Pancreas (tissue), 10 donors: ENCODE measurements at regions not wholly inside any gene's neighbourhood (a gene's known extent, or its start where the extent isn't known, plus 50 kb on each side); places are given as distances from the start of the nearest gene placed in this dataset.
A peak's percentile ranks its signal among the peaks of the same experiment; 100 is the strongest.

Source experiments
- ATAC-seq, 4 donors: fragments of 200-7000 bp; cut with Tn5 transposase; one replicate each; pipeline versions ENCODE4 v1.8.0 to v1.9.1; 2020; ENCODE audit warnings: mild to moderate bottlenecking in 4 of 4, moderate library complexity in 4 of 4
- DNase-seq, 6 donors: peaks; one replicate each; pipeline ENCODE4 v3.0.0-alpha.2; 2020
- FAIRE-seq: peaks from 2 replicates; lab custom pipeline; 2012; peaks lifted over from hg19 to GRCh38; lab: Jason Lieb, UNC
- H3K27ac ChIP-seq, 4 donors: fragments of 200-600 bp; sonication (generic); 1 replicate in 3 of 4; 2 replicates in 1 of 4; pipeline versions ENCODE4 v1.5.0 to v1.8.0; 2020
- H3K27me3 ChIP-seq, 4 donors: fragments of 200-600 bp; one replicate each; pipeline ENCODE4 v1.8.0; 2021
- H3K36me3 ChIP-seq, 3 donors: fragments of 200-600 bp; sonication (generic) in 1 of 3; one replicate each; pipeline versions ENCODE4 v1.5.0 to v1.8.0; 2020 to 2021
- H3K4me1 ChIP-seq, 3 donors: fragments of 200-600 bp; one replicate each; pipeline ENCODE4 v1.8.0; 2021
- H3K4me3 ChIP-seq, 4 donors: fragments of 200-600 bp; sonication (generic) in 2 of 4; one replicate each; pipeline versions ENCODE4 v1.5.0 to v1.8.0; 2020 to 2021
- H3K9me3 ChIP-seq, 4 donors: fragments of 200-600 bp; one replicate each; pipeline ENCODE4 v1.8.0; 2021
- CTCF ChIP-seq, 4 donors: fragments of 200-600 bp; sonication (generic) in 3 of 4; IDR thresholded peaks; one replicate each; pipeline versions ENCODE4 v1.5.0 to v1.8.0; 2021; ENCODE audit warnings: antibody characterized with exemption in 4 of 4
- WGBS, 2 donors: extraction: QIAGEN DNeasy Blood & Tissue Kit; methylation state at CpG; one replicate each; pipeline ENCODE4 v1.1.7; 2013; 5-methylcytosine and 5-hydroxymethylcytosine counted together
- intact Hi-C, 3 donors: fragments of 100-400 bp; cut with DNase I; formaldehyde crosslinking; loops; one replicate each; pipeline versions ENCODE4 v1.11.1 to v1.14.2; 2022
- donor health status: healthy with polysubstance abuse.
- donor health status: DM: no; HTN: no; CAD: no; lungs with moderate emphysema.
- donor health status: DM: no; HTN: no; CAD: no.
- donor health status: control.
- donor health status: control.
- donor health status: Bipolar disorder and iron deficiency.
- donor health status: DM: yes; HTN: yes; CAD: no.
- donor health status: DM: no; HTN: no; CAD: no.
- donor health status: DM: no; HTN: no; CAD: no.
- donor health status: DM: yes; HTN: yes; CAD: no.

- no peaks in the 10 kb centered on the region for H3K27me3 ChIP-seq
- ATAC-seq: peak in 3 of 4 donors; percentile 59 to 75 (median 62)
- peak in 2 of 6 donors; percentile 8 to 26 for DNase-seq
Observed at GRCh38 chr20:56843817-56844216, 214.7 kb downstream of the TFAP2C start.

GRCh38 chr20:56845546-56846086 lies 216.5 kb downstream of the TFAP2C start:
- ATAC-seq: no peak
- no peak overlapping the region for H3K4me3 ChIP-seq
- H3K4me1 ChIP-seq: no peaks in the 10 kb centered on the region
- no peaks in the 10 kb centered on the region for H3K36me3 ChIP-seq
- no peak for TF ChIP-seq CTCF (IDR thresholded peaks at IDR 0.05)
- FAIRE-seq: no peak
- H3K27me3 ChIP-seq: no peaks in the 10 kb centered on the region
- H3K9me3 ChIP-seq: no peaks in the 10 kb centered on the region
- no peak overlapping the region for H3K27ac ChIP-seq
- WGBS, 2 donors: 62 to 76% methylated on average over 4 of the region's 4 CpGs
- intact Hi-C loops: no loop called here
- no peak for DNase-seq

More at GRCh38 chr20:56843817-56844216, 214.7 kb downstream of the TFAP2C start:
- H3K36me3 ChIP-seq: no peaks in the 10 kb centered on the region
- TF ChIP-seq CTCF (IDR thresholded peaks at IDR 0.05): no peak
- no peaks in the 10 kb centered on the region for H3K9me3 ChIP-seq
- no peak overlapping the region for H3K27ac ChIP-seq
- H3K4me1 ChIP-seq: no peaks in the 10 kb centered on the region
- no peak for FAIRE-seq
- 46 to 49% methylated on average over 4 of the region's 4 CpGs for WGBS, 2 donors
- intact Hi-C loops: no loop called here
- H3K4me3 ChIP-seq: no peak overlapping the region

GRCh38 chr20:56848561-56848960 lies 219.5 kb downstream of the TFAP2C start:
- Histone ChIP-seq H3K4me1 (no peaks in the 10 kb centered on the region), H3K27me3 (no peaks in the 10 kb centered on the region), H3K4me3 (no peak overlapping the region), H3K9me3 (no peaks in the 10 kb centered on the region), H3K27ac (no peak overlapping the region), H3K36me3 (no peaks in the 10 kb centered on the region)
- intact Hi-C loops: no loop called here
- DNase-seq: no peak
- FAIRE-seq: no peak
- 41 to 49% methylated on average over 12 of the region's 12 CpGs for WGBS, 2 donors
- no peak for ATAC-seq
- no peak for TF ChIP-seq CTCF (IDR thresholded peaks at IDR 0.05)

- no peaks in the 10 kb centered on the region for H3K36me3 ChIP-seq
- DNase-seq: no peak
- intact Hi-C loops: no loop called here
- no peak for FAIRE-seq
- no peaks in the 10 kb centered on the region for H3K9me3 ChIP-seq
- 80 to 89% methylated on average over 1 of the region's 1 CpG for WGBS, 2 donors
- H3K27ac ChIP-seq: no peak overlapping the region
- no peaks in the 10 kb centered on the region for H3K4me1 ChIP-seq
- H3K4me3 ChIP-seq: no peak overlapping the region
- no peaks in the 10 kb centered on the region for H3K27me3 ChIP-seq
- no peak for ATAC-seq
- no peak for TF ChIP-seq CTCF (IDR thresholded peaks at IDR 0.05)
Observed at GRCh38 chr20:56851552-56851951, 222.4 kb downstream of the TFAP2C start.

GRCh38 chr20:56855708-56856107 lies 226.6 kb downstream of the TFAP2C start:
- Histone ChIP-seq H3K27ac (no peak overlapping the region), H3K36me3 (no peaks in the 10 kb centered on the region), H3K4me1 (no peaks in the 10 kb centered on the region), H3K4me3 (no peak overlapping the region), H3K27me3 (no peaks in the 10 kb centered on the region), H3K9me3 (no peaks in the 10 kb centered on the region)
- intact Hi-C loops: no loop called here
- ATAC-seq (no peak), DNase-seq (no peak), FAIRE-seq (no peak)
- no peak for TF ChIP-seq CTCF (IDR thresholded peaks at IDR 0.05)
- 47 to 53% methylated on average over 7 of the region's 7 CpGs for WGBS, 2 donors
